VCaP (cell line): ENCODE measurements at regions not wholly inside any gene's neighbourhood (a gene's known extent, or its start where the extent isn't known, plus 50 kb on each side); places are given as distances from the start of the nearest gene placed in this dataset.

Experiments
- H3K27ac ChIP-seq: fragments of 450-650 bp; 2 replicates; pipeline ENCODE4 v1.5.1; 2017
- TF ChIP-seq, protein P1 (sequence below): fragments of 450-650 bp; conservative IDR thresholded peaks from 2 replicates; pipeline ENCODE4 v1.5.1; 2017; ENCODE audit warnings: mild to moderate bottlenecking, moderate library complexity

GRCh38 chr18:78154853-78155252 lies 824.8 kb upstream of the SALL3 start:
- no peak overlapping the region for H3K27ac ChIP-seq
- TF ChIP-seq, protein P1, sequence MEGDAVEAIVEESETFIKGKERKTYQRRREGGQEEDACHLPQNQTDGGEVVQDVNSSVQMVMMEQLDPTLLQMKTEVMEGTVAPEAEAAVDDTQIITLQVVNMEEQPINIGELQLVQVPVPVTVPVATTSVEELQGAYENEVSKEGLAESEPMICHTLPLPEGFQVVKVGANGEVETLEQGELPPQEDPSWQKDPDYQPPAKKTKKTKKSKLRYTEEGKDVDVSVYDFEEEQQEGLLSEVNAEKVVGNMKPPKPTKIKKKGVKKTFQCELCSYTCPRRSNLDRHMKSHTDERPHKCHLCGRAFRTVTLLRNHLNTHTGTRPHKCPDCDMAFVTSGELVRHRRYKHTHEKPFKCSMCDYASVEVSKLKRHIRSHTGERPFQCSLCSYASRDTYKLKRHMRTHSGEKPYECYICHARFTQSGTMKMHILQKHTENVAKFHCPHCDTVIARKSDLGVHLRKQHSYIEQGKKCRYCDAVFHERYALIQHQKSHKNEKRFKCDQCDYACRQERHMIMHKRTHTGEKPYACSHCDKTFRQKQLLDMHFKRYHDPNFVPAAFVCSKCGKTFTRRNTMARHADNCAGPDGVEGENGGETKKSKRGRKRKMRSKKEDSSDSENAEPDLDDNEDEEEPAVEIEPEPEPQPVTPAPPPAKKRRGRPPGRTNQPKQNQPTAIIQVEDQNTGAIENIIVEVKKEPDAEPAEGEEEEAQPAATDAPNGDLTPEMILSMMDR, result no peak

DNA sequence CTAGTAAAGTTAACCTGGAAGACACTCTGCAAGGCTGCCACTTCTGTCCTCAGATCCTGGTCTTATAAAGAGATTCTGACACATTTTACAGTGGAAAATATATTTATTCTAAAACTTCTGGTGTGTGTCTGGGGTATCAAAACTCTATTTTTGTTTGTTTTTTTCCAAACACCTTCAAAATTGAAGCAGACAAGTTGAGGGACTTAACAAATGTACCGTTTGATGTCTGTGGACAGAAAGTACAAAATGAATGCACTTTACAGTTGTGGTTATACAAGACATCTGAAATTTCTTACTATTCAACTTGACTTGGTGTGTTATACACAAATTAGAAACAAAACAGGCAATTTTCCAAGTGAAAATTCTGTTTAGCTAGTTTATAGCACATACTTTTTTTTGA lies 823.2 kb upstream of the SALL3 start:
- no peak overlapping the region for H3K27ac ChIP-seq
- TF ChIP-seq, protein P1, result no peak

GRCh38 chr18:78158943-78159342 lies 820.7 kb upstream of the SALL3 start:
- H3K27ac ChIP-seq, result no peak overlapping the region
- TF ChIP-seq, protein P1, result no peak

DNA sequence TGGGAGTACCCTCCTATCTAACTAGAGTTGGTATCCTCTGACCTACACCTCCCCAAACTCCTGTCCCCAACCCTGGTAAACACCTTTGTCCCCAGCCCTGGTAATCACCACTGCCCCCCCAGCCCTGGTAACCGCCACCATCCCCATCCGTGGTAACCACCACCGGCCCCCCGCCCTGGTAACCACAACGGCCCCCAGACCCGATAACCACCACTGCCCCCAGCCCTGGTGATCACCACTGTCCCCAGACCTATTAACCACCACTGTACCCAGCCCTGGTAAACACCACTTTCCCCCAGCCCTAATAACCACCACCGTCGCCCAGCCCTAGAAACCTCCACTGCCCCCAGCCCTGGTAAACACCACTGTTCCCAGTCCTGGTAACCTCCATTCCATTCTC lies 820.2 kb upstream of the SALL3 start:
- H3K27ac ChIP-seq, result no peak overlapping the region
- TF ChIP-seq, protein P1, result no peak

GRCh38 chr18:78160961-78161656 lies 818.5 kb upstream of the SALL3 start:
- TF ChIP-seq, protein P1, result no peak
- no peak overlapping the region for H3K27ac ChIP-seq

DNA sequence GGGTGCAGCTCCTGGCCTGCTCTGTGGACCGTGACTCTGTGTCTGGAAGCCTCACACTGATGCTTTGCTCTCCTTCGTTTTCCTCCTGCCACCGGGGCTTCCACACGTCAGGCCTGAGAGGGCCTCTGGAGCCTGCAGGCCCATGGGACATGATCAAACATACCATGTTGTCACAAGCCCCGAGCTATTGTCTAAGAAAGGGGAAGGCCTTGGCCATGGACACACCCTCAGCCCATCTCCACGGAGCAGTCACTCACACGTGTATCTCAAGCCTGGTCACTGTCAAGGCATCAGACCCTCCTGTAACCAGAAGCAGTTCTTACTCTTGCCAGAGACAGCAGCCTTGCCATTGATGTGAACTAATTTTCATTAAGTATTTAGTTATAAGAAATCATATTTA lies 814.1 kb upstream of the SALL3 start:
- H3K27ac ChIP-seq, result no peak overlapping the region
- TF ChIP-seq, protein P1, result no peak

DNA sequence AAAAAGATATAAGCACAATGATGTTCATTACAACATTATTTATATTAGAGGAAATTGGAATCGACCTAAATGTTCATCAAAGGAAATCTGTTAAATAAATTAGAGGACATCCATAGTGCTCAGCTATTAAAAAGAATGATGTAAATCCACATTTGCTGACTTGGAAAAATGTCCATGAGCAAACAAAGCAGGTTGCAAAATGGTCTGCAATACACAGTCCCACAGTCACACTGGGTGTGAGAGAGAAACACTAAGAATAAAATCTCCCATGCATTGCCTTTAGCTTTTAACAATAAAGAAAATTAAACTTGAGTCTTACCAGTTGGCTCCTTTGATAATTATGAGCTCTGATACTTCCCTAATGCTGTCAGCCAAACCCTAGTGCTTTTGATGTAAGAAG lies 811.1 kb upstream of the SALL3 start:
- peak overlapping the region; percentile 54; the same call in 1 of the 2 replicates for H3K27ac ChIP-seq
- TF ChIP-seq, protein P1, result no peak
